PC-9 (cell line): ENCODE measurements at regions not wholly inside any gene's neighbourhood (a gene's known extent, or its start where the extent isn't known, plus 50 kb on each side); places are given as distances from the start of the nearest gene placed in this dataset.

Experiments used
- CTCF ChIP-seq: fragments of 200-600 bp; sonication (generic); conservative IDR thresholded peaks from 2 replicates; pipeline ENCODE4 v1.6.1; 2017; ENCODE audit warnings: mixed run types, antibody characterized with exemption, mild to moderate bottlenecking, moderate library complexity
- EZH2 ChIP-seq: fragments of 200-600 bp; sonication (generic); IDR thresholded peaks from 2 replicates; pipeline ENCODE4 v1.8.0; 2017; ENCODE audit warnings: antibody characterized with exemption, low read depth

- no peak for TF ChIP-seq CTCF
- no peak for TF ChIP-seq EZH2
Observed at GRCh38 chr2:55761526-55761925, 67.9 kb upstream of the PNPT1 start.
